PC-9 (cell line): ENCODE measurements at regions not wholly inside any gene's neighbourhood (a gene's known extent, or its start where the extent isn't known, plus 50 kb on each side); places are given as distances from the start of the nearest gene placed in this dataset.

Experiments
- CTCF ChIP-seq: fragments of 200-600 bp; sonication (generic); conservative IDR thresholded peaks from 2 replicates; pipeline ENCODE4 v1.6.1; 2017; ENCODE audit warnings: mixed run types, antibody characterized with exemption, mild to moderate bottlenecking, moderate library complexity
- EZH2 ChIP-seq: fragments of 200-600 bp; sonication (generic); IDR thresholded peaks from 2 replicates; pipeline ENCODE4 v1.8.0; 2017; ENCODE audit warnings: antibody characterized with exemption, low read depth

GRCh38 chr6:170149681-170150589 is 140.9 kb downstream of the DLL1 start:
- TF ChIP-seq CTCF: no peak
- TF ChIP-seq EZH2: no peak
